Kasumi-1 (cell line): ENCODE measurements at regions not wholly inside any gene's neighbourhood (a gene's known extent, or its start where the extent isn't known, plus 50 kb on each side); places are given as distances from the start of the nearest gene placed in this dataset.

Experiments used
- DNase-seq, 2 experiments: peaks; one replicate each; lab custom pipeline; 2025; lab: John Stamatoyannopoulos, UW

DNA sequence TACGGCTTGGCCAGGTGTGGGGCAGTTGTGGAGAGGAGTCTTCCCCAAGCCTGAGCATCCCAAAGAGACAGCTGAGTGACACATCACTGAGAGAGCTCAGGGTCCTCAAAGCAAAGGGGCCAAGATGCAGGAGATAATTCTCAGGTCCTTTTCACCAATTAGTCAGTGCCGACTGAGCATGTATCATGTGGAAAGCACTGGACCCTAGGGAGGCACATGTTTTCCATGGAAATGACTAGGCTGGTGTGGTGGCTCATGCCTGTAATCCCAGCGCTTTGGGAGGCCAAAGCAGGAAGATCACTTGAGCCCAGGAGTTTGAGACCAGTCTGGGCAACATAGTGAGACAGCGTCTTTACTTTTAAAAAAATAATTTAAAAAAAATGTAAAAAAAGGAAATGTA, 67.3 kb upstream of the PRPS1 start:
- no peak for DNase-seq

DNA sequence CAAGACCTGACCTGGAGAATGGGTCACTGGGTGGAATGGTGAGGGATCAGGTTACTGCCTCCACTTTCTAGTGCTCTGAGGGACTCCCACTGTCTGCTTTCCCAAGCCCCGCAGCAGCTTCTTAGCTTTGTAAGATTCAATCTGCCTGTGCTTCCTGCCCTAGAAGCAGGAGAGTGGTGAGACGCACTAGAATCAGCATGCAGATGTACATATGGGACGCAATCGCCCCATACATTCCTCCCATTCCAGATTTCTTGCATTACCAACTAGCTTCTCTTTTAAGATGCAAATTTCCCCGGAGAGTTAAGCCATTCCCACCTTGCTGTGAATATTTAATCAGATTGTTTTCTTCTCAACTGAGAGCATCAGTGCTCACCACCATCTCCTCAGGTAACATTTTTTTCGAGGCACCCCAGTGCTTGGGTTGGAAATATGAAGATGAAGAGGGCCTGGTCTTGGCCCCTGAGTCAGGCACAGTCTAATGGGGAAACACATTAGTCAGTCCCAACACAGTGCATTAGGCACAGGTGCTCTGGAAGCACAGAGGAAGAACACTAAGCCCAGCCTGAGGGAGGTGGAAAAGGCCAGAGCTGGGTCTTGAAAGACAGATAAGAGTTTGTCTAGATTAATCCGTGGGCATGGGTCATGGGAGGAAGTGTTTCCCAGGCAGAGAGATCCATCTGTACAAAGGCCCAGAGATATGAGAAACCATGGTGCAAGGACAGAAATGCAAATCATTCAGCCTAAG, 66.7 kb upstream of the PRPS1 start:
- DNase-seq, result no peak

DNA sequence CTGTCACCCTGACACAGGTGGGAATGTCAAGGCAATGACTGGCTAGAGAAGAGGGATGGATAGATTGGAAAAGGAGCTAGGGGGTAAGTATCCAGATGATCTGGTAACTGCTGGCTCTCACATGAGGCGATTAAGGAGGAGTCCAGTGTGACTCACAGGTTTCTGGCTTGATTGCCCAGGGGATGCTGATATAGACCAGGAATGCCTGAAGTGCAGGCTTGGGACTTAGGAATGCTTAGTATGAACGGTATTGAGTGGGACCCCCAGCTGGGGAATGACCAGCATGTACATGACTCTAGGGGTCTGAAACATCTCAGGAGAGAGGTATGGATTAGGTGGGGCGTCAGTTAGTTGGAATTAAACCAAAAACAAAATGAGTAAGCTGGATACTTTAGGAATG, 65.8 kb upstream of the PRPS1 start:
- no peak for DNase-seq

DNA sequence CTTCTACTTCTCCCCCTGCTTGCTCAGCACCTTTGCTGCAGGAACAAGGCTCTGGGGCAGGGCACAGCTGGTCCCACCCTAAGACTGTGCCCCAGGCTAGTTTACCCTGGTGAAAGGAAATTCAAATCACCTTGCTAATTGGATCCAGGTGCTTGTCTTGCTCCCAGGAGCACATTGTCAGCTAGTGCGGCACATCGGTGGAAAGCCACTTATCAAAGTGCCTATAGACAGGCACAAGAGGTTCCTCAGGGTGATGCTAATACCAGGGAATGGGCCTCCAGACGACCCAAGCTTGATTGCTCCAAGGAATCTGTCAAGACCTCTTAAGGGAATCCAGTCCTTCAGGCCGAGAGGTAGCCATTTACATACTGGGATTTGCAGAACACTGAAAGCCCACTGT, 64.5 kb upstream of the PRPS1 start:
- DNase-seq, result no peak

DNA sequence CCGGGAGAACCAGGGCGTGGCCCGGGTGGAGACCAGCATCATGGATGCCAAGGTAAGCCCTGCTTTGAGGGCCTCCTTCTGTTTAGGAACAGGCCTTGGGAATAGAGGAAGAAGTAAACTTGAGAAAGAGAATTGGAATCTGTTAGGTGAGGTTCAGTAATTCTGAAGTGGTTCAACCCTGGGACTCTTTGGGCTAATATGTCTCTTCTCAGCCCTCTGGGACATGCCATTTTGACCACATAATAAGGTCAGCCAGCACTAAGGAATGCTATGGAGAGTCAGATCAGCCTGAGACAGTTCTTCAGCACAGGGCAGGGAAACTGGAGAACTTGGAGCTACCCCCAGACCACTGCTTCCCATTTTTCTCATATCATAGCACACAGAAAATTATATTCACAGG, 63.3 kb upstream of the PRPS1 start:
- no peak for DNase-seq

DNA sequence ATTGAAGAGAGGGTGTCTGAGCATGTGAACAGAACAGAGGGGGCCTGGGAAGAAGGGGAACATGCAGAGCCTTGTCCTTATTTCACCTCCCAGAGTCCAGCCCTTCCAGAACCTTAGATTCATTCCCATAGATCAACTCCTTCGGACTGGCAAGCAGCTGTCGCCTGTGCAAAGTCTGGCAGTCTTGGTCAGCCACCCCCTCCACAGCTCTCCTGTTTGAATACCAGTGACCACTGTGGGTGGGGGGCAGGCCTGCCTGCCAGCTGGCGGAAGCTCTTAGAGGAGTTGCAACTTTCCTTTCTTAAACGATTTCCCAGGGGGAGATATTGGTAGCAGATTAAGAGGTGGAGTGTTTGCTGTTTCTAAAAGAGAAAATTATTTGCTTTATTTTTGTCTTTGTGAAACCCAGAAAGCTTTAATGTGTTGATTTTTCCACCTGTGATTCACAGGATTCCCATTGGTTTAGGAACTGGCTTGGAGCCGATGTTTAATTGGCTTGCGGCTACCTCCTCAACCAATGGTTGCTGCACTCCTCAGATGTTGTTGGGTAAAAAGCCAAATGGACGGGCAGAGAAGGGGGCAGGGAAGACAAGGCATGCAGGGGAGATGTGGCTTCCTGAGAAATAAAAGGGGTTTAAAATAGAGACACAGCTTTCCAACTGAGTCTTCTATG, 62.2 kb upstream of the PRPS1 start:
- DNase-seq, result no peak

DNA sequence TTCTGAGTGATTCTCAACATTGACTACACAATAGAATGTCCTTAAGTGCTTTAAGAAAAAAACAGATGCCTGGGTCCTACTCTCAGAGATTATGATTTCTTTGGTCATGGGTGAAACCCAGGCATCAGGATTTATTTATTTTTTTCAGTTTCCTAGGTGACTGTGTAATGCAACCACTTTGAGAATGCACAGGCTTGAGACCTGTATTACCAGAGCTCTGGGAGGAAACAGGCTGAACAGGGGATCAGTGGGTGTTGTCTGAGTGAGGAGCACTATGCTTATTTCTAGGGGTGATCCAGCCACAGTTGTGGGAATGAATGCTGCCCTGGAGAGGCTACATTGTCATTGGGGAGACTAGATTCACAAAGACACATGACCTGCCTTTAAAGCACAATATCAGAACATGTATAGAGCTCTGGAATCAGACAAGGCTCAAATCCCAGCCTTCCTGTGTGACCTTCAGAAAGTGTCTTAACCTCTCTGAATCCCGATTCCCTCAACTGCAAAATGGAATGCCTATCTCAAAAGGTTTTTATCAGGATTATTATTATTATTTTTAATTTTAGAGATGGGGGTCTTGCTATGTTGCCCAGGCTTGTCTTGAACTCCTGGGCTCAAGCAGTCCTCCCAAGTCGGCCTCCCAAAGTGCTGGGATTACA, 61.6 kb upstream of the PRPS1 start:
- DNase-seq, result no peak

DNA sequence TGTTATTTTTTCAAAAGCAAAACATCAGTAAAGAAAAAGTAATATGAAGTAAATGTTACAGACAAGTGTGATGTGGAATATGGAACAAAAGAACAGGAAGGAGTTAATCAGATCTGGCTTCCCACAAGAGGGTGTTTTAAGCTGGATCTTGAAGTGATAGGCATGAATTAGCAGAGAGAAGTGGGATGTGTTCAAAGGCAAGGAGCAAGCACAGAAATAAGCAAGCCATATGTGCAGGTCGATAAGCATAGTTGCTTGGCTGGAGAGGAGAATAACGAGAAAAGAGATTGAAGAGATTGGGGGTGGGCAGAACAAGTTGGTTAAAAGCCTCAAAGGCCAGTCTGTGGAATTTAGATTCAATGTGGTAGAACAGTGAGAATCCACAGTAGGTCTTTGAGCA, 60.9 kb upstream of the PRPS1 start:
- no peak for DNase-seq

DNA sequence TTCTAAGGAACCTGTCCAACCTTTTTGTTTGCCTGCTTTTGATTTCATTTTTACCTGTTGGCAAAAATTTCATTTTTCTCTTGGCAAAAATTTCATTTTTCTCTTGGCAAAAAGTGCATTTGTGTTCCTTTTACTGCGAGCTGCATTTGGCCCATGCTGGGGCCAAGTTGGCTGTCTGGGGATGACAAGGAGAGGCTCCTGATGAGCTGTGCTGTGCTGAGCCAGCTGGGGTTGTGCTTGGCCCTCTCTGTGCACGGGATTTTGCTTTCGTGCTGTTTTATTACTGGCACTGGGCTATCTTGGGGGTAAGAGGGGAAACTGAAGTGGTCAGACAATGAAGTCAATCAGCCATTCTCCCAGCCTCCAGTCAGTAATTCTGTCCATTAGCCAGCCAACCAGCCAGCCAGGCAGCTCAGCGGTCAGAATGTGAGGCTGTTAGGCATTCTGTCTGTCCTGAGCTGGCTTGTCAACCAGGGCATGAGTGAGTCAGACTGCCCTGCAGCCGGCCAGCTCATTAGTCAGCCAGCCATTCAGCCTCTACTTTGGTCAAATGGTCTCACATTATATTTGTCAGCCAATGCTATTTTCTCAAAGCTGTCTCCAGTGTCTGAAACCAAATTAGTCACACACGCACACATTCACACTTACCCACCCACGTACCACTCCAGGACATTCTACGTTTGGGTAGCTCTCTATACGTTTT, 56.9 kb upstream of the PRPS1 start:
- no peak for DNase-seq

DNA sequence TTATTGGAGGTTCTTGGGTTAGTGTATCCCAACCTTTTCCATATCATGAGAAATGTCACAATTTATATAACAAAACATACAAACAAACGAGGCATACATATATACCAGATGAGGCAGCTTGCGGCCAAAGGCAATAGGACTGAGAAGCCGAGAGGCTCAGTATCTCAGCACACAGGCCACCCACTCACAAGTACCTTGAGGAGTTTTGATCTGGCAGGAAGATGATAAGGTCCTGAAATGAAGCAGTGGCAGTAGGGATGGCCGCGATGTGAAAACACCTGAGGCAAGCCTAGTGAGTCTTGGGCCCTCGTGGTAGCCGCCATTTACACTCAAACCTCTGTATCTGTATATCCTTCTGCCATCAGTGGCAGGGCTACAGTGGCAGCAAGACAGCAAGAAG, 55.3 kb upstream of the PRPS1 start:
- no peak for DNase-seq

DNA sequence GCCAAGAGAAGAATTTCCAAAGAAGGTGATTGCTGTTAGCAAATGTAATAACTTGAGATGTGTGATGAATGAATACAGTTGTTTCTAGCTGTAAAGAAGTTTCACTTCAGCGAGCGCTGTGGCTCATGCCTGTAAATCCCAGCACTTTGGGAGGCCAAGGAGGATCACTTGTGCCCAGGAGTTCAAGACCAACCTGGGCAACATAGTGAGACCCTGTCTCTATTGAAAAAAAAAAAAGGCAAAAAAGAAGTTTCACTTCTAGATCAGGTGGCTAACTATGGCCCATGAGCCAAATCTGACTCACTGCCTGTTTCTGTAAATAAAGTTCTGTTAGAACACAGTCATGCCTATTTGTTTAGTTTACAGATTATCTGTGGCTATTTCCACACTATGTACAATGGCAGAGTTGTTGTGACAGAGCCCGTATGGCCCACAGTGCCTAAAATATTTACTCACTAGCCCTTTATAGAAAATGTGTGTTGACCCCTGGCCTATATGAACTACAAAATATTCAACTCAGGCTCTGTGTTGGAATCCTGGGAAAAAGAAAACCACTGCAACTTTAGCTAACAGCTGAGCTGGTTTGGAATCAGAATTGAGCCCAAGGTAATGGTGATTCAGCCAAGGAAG, 54.1 kb upstream of the PRPS1 start:
- no peak for DNase-seq

DNA sequence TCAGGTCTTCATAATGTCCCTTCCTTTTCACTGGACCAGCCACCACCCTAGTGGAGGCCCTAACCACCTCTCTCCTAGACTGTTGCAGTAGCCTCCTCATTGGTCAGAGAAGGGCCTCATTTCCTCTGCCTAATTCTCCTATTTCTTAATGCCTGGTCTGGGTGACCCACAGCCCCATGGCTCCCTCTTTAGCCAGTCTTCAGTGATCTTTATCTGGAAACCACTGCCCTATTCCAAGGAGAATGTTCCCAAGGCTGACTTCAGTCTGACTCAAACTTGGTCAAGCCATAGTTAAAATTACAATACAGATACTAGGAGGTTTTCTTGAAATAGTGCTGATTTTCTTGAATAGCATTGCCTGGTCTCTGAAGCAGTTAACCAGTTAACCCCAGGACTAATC, 53.6 kb upstream of the PRPS1 start:
- no peak for DNase-seq

DNA sequence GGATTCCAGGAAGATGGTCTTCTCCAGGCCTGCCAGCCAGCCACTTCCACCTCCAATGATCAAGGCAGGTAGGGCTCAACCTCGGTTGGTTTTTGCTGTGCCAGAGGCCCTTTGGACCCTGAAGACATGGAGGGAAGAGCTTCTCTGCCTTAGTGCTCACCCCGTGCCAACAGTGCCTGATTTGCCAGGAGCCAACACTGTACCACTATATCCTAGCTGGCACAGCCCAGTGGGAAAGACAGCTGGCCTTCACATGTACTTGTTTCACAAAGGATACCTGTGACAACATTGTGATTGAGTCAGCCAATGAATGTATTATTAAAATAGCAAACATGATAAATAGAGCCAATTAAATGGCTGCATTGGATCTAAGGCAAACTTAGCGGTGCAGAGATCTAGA, 51.9 kb upstream of the PRPS1 start:
- no peak for DNase-seq

DNA sequence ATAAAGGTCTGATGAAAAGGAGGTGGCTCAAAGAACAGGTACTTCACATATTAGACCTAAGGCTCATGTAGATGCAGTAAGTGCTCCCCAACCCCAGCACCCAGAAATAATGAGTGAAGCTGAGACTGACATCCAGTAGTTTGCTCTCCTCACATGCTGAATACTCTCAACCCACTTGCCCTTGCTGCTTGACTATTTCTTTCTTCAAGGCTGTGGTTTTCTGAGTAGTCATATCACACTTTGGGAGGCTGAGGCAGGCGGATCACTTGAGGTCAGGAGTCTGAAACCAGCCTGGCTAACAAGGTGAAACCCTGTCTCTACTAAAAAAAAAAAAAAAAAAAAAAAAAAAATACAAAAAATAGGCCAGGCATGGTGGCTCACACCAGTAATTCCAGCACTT, 51.5 kb upstream of the PRPS1 start:
- DNase-seq, result no peak

DNA sequence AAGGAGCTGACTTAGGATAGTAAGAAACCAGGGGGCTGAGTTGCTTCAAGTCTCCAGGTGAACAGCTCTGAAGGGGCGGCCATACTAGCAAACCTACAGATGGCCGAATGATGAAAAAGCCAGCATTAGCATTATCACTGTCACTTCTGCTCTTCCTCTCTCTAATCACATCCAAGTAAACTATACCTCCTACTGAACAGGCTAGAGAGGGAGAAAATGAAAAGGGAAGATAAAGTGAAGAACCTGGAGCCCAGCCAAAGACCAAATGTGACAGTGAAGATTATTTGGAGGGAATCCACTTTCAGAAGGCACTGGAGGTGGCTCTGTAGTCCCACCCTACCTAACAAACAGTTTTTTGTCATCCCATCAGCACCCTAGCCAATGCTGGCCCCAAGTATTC, 50.4 kb upstream of the PRPS1 start:
- no peak for DNase-seq
